ENCODE measurements at regions not wholly inside any gene's neighbourhood (a gene's known extent, or its start where the extent isn't known, plus 50 kb on each side); places are given as distances from the start of the nearest gene placed in this dataset.

- Histone ChIP-seq H3K9me1 (replicated peaks; ENCODE audit: control insufficient read depth, extremely low read depth, insufficient read depth, low read length) (no peaks in the 10 kb centered on the region), H4K20me1 (replicated peaks; ENCODE audit: control insufficient read depth, extremely low read depth, insufficient read depth, low read length) (no peaks in the 10 kb centered on the region), H3K79me2 (ENCODE audit: control insufficient read depth, insufficient read depth, low read length) (no peaks in the 10 kb centered on the region), H3K9ac (replicated peaks; ENCODE audit: extremely low read depth, insufficient read depth, low read length) (no peak overlapping the region), H3K4me2 (ENCODE audit: insufficient read depth, low read length) (no peak overlapping the region), H3K27ac (ENCODE audit: insufficient read depth, low read depth, low read length) (no peak overlapping the region), H3K27me3 (ENCODE audit: control insufficient read depth in 2 of 2, insufficient read depth in 2 of 2, low read length in 2 of 2) (peaks cover 0 to 4% of the 10 kb centered on the region in 2 experiments), H3K9me3 (replicated peaks; ENCODE audit: control insufficient read depth, insufficient read depth, low read length) (no peaks in the 10 kb centered on the region), H3K4me3 (replicated peaks in 1 of 3; ENCODE audit: insufficient read depth in 1 of 3, low read depth in 1 of 3, low read length in 3 of 3) (no peak overlapping the region), H2AFZ (ENCODE audit: low read depth, low read length) (no peak overlapping the region), H3K4me1 (ENCODE audit: control insufficient read depth, extremely low read depth, insufficient read depth, low read length) (no peaks in the 10 kb centered on the region), H3K36me3 (ENCODE audit: control insufficient read depth in 2 of 2, extremely low read depth in 1 of 2, insufficient read depth in 2 of 2, low read length in 2 of 2) (no peaks in the 10 kb centered on the region)
- POLR2A ChIA-PET, result no interaction called here
- TF ChIP-seq, protein P1, sequence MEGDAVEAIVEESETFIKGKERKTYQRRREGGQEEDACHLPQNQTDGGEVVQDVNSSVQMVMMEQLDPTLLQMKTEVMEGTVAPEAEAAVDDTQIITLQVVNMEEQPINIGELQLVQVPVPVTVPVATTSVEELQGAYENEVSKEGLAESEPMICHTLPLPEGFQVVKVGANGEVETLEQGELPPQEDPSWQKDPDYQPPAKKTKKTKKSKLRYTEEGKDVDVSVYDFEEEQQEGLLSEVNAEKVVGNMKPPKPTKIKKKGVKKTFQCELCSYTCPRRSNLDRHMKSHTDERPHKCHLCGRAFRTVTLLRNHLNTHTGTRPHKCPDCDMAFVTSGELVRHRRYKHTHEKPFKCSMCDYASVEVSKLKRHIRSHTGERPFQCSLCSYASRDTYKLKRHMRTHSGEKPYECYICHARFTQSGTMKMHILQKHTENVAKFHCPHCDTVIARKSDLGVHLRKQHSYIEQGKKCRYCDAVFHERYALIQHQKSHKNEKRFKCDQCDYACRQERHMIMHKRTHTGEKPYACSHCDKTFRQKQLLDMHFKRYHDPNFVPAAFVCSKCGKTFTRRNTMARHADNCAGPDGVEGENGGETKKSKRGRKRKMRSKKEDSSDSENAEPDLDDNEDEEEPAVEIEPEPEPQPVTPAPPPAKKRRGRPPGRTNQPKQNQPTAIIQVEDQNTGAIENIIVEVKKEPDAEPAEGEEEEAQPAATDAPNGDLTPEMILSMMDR (IDR thresholded peaks at IDR 0.05; ENCODE audit: extremely low read depth in 1 of 2, insufficient read depth in 1 of 2, low read depth in 1 of 2, low read length in 2 of 2), result no peak
- TF ChIP-seq POLR2A (IDR thresholded peaks at IDR 0.05; ENCODE audit: low read depth, low read length), result no peak
- no peak for TF ChIP-seq MYC (IDR thresholded peaks at IDR 0.05; ENCODE audit: low read depth, low read length)
- TF ChIP-seq GATA2 (IDR thresholded peaks at IDR 0.05; ENCODE audit: insufficient read depth, insufficient read length, low read depth, low read length), result no peak
- TF ChIP-seq MAX (IDR thresholded peaks at IDR 0.05; ENCODE audit: insufficient read depth, insufficient read length), result no peak
- no peak for TF ChIP-seq POLR2AphosphoS5 (IDR thresholded peaks at IDR 0.05; ENCODE audit: insufficient read depth, low read depth, low read length)
- no peak for TF ChIP-seq EZH2 (IDR thresholded peaks at IDR 0.05; ENCODE audit: borderline replicate concordance, low read depth, low read length, severe bottlenecking)
- no peak for TF ChIP-seq JUN (IDR thresholded peaks at IDR 0.05; ENCODE audit: borderline replicate concordance, insufficient read depth, insufficient read length, low read depth)
- no peak for TF ChIP-seq FOS (IDR thresholded peaks at IDR 0.05; ENCODE audit: borderline replicate concordance, insufficient read depth, low read length)
- dilution Hi-C loops (cut with MboI; ENCODE audit: extremely low pct_ligation_motif_present, low sequenced_read_pairs), result no loop called here
- CTCF ChIA-PET, result no interaction called here
- DNase-seq (ENCODE audit: low read depth, low spot score) (no peak), FAIRE-seq (no peak)
- no TSS peak for BruUV-seq (replicated peaks)
- intact Hi-C loops (cut with micrococcal nuclease), result no loop called here
Observed at GRCh38 chr4:138611721-138612120, 369.6 kb upstream of the SLC7A11 start.
